CD4-positive, alpha-beta T cell treated with Interferon alpha-2 for 1 hour (primary cell): ENCODE measurements at regions not wholly inside any gene's neighbourhood (a gene's known extent, or its start where the extent isn't known, plus 50 kb on each side); places are given as distances from the start of the nearest gene placed in this dataset.

ENCODE experiments used
- DNase-seq, 2 donors: peaks; one replicate each; pipeline ENCODE4 v3.0.0-alpha.2; 2020 to 2022

DNA sequence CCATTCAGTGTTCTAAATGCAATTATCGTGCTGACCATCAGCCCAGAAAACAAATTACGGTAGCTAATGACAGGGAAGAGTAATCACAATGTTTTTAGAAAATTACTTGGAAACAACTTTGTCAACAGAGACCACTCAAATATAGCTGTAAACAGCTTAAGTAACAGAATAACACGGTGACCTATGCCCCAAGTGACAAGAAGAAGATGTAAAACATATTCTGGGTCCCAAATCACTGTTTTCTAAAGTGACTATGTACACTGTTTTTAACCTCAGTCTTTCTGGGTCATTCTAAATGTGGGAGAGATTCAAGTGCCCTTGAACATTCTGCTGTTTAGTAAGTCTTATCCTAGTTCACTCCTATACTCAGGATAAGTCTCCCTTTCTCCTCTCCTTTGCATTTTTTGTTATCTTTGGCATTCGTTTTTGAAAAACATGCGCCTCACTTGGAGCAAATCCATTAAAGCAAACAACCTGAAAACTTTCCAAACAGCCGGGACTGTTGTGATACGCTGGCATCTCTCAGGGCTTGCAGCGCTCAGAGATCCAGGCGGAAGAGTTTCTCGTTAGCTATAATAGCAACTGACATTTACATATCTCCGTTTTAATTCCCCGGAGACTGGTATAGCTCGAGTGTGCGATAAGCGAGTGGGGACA, 114.5 kb upstream of the SOX4 start:
- no peak for DNase-seq

DNA sequence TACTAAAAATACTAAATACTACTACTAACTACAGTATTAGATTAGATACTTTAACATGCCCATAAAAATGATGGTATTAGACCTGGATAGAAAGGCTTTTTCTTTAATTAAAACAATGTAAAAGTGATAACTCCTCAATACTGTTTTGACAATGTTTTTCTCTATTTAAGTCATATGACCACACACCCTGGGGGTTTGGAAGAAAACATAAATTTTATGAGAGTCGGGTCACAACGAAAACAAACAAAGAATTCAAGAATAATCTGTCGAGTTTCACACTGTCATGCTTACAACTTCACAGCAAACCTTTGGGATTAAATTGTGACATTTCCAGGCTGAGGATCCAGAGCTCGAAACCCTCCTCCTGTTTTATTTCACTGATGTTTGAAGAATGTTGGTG, 107.4 kb upstream of the SOX4 start:
- DNase-seq: no peak

DNA sequence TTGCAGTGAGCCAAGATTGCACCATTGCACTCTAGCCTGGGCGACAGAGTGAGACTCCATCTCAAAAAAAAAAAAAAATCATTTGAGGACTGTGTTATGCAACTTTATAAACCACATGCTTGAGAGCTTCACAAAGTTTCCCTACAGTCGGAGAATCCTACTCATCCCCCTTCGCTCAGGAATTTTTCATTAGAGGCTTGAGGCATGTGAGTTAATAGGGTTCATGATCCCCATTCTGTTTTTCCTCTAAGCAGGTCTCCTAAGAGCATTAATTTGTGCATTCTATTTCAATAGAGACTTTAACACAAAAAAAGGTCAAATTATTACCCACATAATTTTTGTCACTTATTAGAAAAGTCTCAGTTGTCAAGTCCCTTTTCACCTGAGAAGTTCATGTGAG, 103.7 kb upstream of the SOX4 start:
- no peak for DNase-seq

DNA sequence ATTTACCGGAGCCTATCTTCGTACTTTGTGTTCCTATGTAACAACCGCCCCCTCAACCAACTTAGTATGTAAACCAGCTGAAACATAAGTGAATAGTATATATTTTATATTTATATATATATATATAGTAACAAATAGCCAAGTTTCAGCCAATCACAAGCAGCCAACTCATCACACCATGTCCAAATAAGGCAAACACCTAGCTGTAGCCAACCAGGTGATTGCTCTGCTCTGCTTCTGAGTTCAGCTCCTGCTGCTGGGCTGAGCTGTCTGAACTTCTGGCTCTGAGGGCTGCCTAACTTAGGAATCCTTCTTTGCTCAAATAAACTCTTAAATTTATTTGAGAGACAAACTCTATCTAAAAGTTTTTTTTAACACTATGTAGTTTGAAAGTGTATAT, 101.6 kb upstream of the SOX4 start:
- no peak for DNase-seq

DNA sequence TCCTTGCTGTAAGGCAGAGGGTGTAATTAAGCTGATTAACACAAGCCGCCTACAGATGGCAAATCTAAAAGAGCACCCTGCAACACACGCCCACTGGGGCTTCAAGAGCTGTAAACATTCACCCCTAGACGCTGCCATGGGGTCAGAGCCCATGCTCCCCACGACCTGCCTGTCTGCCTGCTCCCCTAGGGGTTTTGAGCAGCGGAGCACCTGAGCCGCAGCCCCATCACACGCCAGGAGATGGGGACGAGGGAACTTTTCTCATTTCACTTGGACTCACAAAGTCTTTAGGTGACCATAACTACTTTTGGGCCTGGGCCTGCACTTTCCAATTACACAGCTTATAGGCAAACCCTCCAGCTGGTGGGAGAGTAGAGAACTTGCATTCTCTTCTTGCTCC, 99.0 kb upstream of the SOX4 start:
- DNase-seq: no peak

DNA sequence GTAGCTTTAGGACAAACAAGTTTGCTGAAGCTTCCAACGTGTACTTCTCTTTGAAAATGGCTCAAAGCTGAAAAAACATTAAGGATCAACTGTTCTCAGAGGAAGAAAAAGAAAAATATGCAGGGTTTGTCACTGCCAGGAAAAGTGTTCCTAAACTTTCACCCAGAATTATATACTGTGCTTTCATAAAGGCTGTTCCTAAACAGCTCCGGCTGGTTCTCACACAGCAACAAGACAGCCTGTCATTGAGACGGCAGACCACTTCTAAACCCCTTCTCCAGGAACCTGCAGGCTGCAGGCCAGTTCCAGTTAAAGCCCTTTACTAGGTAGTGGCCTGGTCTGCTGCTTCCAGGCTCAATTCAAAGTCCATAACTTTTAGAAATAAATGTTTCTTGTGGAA, 97.4 kb upstream of the SOX4 start:
- DNase-seq: no peak

DNA sequence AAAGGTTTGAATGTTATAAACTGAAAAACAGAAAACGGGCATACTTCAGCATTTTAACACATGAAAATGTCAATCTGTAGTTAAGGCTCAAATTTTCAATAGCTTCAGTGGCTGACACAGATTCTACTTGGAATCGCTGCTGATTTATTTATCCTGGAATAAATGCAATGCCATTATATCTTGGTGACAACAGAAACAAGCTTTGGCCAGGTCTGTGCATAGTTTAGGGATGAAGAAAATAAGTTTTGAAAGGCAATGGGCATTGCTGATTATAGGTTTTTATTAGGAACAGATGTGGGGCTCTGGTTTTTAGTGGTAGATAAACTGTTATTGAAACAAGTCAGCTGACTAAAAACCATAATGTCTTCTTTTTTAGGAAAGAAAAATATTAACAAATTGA, 96.8 kb upstream of the SOX4 start:
- DNase-seq: no peak

DNA sequence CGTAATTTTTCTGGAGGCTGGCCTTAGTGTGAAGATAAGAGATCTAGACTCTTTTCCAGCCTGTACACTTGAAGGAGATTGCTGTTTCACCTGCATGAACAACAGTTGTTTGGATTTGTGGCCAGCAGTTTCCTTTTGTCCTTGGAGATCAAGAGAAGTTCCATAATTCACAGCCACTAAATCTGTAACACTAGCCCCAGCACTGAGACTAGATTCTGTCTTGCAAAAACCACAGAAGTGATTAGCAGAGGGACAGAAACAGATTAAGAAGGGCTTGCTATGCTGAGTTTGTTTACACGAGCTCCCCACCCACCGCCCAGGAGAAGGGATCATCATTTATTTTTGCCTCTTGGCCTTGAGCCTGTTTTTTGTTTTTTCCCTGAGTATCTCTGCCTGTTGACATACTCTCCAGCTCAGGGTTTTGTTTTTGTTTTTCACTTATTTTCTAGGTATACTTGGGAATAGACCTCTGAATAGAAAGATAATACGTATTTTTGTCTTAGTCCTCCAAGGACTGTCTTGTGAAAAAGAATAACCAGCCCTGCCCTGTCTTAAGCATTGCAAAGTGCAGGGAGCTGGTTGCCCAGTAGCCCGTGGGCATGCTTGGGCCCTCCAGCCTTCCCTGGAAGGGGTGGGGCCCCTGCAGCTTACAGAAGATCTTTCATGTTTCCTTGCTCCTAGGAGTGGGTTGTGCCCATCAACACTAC, 93.1 kb upstream of the SOX4 start:
- no peak for DNase-seq

DNA sequence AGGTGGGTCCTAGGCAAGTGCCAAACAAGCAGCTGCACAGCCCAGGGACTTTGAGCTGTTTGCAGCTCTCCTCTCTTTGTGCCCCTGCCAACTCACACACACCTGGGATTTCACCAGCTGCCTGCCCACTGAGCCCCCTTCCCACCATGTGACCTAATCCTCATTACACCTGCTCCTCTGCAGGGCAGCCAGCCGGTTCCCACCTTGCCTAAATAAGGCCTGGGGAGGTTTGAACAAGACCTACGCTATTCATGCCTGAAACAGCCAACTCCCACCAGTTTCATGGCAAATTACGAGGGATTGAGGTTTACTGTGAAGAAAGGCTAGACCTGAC, 92.6 kb upstream of the SOX4 start:
- DNase-seq: no peak

DNA sequence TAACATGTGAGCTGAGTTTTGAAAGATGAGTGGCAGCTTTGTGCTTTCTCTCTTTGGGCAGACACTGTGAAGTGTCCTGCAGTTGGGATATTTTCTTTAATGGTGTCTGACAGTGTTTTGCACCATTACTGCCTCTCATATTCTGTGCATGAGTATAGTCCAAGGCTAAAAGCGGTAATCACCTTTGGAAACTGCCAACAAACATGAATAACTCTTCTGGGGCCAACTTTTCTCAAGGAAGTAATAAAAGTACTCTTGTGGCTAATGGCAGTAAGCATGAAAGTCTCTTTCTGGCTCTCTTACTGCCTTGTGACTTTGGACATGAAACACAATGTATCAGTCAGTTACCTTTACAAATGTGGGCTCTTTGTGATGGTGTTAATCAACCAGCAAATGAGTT, 91.7 kb upstream of the SOX4 start:
- DNase-seq: no peak

DNA sequence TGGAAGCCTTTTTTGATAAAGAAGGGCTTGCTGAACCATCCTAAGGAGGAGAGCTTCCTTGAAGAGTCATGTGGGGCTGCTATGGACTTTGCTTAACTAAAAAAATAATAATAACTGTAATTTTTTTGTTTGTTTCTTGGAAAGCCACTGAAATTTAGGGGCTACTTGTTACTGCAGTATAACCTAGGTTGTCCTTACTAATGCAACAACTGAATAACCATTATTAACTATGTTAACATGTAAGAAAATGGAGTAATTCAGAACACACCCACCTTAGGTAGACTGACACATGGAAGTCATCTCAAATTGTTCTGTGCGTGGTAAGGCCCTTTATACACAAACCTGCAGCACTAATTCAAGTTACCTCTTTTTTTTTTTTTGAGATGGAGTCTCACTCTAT, 90.9 kb upstream of the SOX4 start:
- DNase-seq: no peak

DNA sequence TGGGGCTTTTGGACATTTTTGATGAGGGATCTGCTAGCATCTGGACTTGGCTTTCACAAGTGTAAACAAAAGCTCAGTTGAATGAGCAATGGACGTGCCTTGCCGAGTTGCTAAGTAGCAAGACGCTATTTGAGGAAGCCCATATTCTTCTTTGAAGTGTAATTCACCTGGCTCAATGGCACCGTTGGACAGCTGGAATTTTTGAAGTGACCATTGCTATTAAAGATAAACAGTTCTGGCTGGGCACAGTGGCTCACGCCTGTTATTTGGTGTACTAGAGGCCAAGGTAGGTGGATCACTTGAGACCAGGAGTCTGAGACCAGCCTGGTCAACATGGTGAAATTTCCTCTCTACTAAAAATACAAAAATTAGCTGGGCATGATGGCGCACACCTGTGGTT, 88.8 kb upstream of the SOX4 start:
- DNase-seq: no peak

DNA sequence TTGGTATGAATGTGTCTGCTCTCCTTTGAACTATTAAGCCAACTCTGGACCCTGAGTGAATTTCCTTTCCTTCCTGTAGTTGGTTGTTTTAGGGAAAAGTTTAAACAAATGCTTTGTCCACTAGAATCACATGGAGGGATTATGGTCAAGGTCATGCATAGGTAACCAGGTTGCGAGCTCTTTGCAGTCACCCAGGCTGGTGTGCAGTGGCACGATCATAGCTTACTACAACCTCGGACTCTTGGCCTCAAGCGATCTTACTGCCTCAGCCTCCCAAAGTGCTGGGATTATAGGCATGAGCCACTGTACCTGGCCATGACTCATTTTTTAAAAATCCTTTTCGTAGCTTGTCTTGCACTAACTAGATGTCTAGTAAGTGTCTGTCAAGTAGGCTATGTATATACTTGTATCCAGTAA, 88.0 kb upstream of the SOX4 start:
- no peak for DNase-seq

DNA sequence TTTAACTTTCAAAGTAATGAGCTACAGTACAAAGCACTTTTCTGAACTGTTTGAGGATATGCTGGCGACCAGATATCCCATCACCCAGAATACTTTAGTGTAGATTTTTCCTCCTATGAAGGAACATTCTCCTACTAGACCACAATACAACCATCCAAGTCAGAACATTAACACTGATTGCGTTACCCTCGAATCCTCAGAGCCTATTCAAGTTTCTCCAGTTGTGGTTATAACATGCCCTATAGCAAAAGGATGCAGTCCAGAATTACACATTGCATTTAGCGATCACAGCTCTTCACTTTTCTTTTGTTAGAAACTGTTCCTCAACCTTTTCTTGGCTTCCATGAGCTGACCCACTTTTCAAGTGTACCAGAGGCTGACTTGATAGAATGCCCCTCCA, 87.4 kb upstream of the SOX4 start:
- no peak for DNase-seq

DNA sequence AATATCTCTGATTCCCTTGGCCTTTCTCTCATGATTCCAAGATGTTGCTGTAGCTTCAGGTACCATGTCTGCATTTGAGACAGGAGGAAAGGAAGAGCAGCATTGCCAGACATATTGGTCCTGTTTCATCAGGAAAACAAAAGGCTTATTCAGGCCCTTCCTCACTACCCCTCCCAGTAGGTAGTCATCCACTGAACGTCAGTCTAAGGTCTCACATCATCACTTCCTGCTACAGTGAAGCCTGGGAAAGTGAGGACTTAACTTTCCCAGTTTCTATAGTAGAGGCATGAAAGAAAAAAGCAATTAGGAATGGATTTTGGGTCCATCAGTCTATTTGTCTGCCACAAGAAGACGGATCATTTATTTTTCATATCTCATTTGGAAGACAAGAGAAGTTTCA, 85.7 kb upstream of the SOX4 start:
- DNase-seq: no peak

DNA sequence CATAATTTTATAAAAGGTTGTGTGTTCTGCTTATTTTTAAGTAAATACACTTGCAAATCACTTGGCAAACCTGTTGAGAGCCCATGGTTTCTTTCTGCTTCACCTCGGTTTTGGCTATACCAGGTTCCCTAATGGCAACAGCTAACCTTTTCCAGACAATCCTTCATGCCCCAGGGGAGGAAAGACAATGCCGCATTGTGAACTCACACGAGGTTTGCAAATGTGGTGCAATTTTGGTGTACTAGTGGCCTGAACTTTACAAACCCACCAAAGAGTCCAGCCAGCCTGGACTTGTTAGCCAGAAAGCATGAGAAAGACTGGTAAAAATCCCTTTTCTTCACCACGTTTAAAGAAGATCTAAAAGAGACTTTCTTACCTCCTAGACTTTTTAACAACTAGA, 84.8 kb upstream of the SOX4 start:
- no peak for DNase-seq

DNA sequence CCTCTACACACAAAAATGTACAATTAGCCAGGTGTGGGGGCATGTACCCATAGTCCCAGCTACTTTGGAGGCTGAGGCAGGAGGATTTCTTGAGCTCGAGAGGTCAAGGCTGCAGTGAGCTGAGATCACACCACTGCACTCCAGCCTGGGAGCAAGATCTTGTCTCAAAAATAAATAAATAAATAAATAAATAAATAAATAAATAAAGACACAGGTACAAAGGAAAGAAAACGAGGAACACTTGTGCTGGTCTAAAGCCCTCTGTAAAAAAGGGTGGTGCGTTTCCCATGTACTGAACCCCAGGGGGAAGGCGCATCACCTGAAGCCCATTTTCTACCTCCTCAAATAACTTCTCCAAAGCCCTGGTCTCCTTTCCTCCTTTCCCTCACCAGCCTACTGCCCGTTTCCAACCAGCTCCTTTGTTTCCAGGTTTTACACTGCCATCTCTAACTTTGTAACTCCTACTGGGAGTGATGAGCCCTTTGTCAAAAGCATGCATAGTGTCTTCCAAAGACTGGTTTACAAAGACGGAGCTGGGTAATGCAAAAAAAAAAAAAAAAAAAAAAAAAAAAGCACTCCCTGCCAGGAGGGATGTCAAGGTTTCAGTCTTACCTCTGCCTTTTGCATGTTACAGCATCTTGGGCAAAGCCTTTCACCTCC, 81.5 kb upstream of the SOX4 start:
- DNase-seq: no peak

DNA sequence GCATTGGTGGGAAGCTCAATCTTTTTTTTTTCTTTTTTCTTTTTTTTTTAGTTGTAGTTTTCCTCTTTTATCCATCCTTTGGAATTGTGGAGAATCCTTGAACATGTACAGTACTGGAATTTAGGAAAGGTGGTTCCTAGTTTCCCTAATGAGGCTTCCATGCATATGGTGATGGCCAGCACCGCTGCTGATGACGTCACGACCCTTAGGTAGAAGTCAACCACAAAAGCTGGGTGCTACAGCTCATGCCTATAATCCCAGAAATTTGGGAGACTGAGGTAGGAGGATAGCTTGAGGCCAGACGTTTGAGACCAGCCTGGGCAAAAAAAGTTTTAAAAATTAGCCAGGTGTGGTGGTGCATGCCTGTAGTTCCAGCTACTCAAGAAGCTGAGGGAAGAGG, 79.3 kb upstream of the SOX4 start:
- no peak for DNase-seq

DNA sequence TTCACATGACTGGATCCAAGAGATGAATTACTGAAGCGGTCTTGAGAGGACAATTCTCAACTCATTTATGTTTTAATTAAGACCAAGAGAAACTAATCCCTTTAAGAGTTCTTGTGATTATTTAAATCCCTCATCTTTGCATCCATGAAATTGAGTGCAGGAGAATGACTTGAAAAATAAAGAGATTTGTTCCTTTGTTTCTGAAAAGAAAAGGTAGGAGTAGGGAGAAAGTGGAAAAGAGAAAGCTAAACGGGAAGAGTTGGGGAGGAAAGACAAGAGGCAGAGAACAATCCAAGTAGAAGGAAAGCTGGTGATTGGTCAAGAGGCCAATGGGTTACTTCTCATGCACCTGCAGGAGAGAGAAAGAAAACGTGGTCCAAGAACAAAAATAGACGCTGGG, 75.2 kb upstream of the SOX4 start:
- no peak for DNase-seq

DNA sequence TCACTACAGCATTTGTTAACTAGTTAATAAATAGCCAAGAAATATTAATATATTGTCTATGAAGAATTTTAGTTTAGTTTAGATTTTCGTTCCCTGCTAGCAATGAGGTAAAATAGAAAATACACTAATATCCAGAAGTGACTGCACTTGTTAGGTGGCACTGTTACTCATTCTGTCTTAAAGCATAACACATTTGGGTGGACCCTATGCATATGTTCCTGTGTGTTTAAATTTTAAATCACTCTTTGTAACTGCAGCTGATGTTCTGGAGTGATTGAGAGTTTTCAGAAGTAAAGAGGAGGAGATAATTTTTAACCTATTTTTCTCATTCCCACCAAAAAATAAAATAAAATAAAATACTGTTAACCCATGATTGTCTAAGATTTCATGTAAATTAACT, 73.9 kb upstream of the SOX4 start:
- no peak for DNase-seq

DNA sequence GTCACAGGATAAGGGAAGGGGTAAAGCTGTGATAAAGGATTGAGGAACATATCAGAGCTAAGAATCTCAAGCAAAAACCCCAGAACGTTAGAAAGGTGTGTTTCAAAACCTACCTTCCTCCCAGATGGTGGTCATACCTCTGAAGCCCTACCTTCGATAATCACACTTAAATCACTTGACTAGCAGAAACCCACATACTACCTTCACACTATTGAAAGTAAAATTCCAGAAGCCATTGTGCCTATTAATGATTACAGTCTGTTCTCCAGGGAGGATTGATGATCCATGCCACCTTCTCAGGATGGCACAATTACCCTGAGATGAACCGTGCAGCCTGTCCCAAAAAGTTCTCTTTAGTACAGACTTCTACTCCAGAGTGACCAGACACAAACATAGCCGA, 72.3 kb upstream of the SOX4 start:
- no peak for DNase-seq

DNA sequence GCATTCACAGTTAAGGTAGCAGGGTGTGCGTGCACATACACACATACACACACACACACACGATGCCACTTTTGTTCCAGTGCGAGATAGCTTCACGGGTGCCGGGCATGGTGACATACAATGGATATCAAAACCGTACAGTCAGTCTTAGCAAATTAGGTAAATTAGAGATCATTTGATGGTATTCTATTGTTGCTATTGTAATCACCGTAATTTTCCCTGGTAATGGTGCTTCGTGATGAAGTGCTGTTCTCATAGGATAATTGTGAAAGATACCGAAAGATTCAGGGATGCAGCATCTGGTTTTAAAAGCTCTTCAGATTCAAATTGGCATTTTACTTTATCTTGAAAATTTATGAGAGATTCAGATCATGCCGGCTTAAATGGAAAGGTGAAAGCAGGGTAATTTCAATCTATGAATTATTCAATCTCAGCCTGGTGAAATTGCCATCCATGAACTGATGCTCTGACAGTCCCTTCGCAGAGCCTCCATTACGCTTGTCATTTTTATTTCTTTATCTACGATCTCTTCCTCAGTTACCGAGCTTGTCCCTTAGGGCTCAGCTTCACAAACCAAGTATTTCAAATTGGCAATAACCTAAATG, 71.3 kb upstream of the SOX4 start:
- no peak for DNase-seq

DNA sequence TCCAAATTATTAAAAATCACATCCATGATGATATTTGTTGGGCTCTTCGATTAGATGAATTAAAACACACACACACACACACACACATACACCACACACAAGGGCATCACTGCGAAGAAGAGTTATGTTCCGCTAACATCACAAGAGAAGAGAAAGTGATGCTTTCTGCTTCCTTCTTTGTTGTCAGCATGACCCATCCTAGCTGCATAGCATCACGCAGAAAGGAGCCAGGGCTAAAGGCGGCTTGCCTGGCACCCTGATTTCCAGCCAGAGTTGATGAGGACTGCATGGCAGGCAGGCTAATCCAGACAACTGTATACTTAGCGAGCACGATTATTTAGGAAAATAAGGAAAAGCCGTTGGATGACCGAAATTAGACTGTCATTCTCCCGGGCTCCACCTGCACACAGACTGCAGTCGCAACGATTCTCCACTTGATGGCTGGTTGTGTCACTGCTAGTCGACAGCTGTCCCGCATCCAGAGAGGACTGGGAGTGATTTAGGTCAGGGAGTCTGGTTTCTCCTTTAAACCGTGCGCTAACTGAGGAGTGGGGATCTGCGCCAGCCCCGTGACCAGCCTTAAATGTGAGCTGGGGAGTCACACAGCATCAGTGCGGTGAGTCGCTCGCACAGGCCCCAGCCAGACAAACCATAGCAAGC, 70.6 kb upstream of the SOX4 start:
- no peak for DNase-seq

DNA sequence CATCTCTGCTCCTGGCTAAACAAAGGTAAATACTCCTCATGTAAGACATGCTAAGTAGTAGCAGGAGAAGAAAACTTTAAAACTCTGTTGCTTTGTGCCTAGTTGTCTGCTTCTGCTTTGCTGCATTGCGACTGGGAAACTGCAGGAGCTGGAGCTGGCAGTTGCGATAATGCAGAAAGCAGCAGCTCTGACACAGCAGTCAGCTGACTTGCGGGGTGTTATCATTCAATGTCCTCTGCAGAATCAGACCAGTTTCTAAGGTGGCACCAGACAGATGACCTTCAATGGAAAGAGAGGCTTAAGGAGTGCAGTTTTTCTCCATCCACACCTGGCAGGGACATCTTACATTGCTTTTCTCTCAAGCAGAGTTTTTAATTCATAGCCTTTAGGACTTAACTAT, 69.9 kb upstream of the SOX4 start:
- DNase-seq: no peak
